SK-N-SH (cell line): ENCODE measurements at regions not wholly inside any gene's neighbourhood (a gene's known extent, or its start where the extent isn't known, plus 50 kb on each side); places are given as distances from the start of the nearest gene placed in this dataset.

Source experiments
- CTCF ChIA-PET: fragments of 300-600, 350-600 bp; formaldehyde crosslinking; extraction: SDS; loops from one replicate; lab custom pipeline; 2021; lab: Yijun Ruan, JAX
- POLR2A ChIA-PET: fragments of 350-600 bp; sonication (Branson Sonifier 250); formaldehyde crosslinking; extraction: SDS; loops from one replicate; lab custom pipeline; 2020; ENCODE audit warnings: antibody characterized with exemption, inconsistent platforms; lab: Yijun Ruan, JAX
- DNase-seq: peaks from one replicate; pipeline ENCODE4 v3.0.0; 2012
- H2AFZ ChIP-seq: fragments of 200-600 bp; sonication (generic); 2 replicates; pipeline ENCODE4 v1.8.1; 2016; ENCODE audit warnings: antibody characterized with exemption, mild to moderate bottlenecking, low read depth
- H3F3A ChIP-seq: fragments of 200-600 bp; sonication (generic); replicated peaks from 2 replicates; pipeline ENCODE3; 2016; ENCODE audit warnings: antibody characterized with exemption, mild to moderate bottlenecking; ENCODE audit not compliant: insufficient read depth
- H3K27ac ChIP-seq, 2 experiments: fragments of 200-500 bp in 1 of 2; fragments of 200-600 bp in 1 of 2; sonication (Bioruptor generic) in 1 of 2; sonication (generic), shearing (Covaris generic) in 1 of 2; 2 replicates each; pipeline versions ENCODE4 v1.5.1 to v1.6.1; 2014 to 2016; ENCODE audit warnings: low read depth in 2 of 2, inconsistent platforms in 1 of 2, low read length in 1 of 2, mild to moderate bottlenecking in 1 of 2, mixed read lengths in 1 of 2
- H3K27me3 ChIP-seq: fragments of 200-600 bp; sonication (generic), shearing (Covaris generic); 2 replicates; pipeline ENCODE4 v1.6.1; 2016; ENCODE audit warnings: mixed run types; ENCODE audit not compliant: insufficient read depth
- H3K36me3 ChIP-seq, 2 experiments: fragments of 200-500 bp in 1 of 2; fragments of 200-600 bp in 1 of 2; sonication (Bioruptor generic) in 1 of 2; sonication (generic) in 1 of 2; replicated peaks in 1 of 2; 2 replicates each; pipeline versions ENCODE3 to v1.5.1; 2014 to 2016; ENCODE audit warnings: low read length in 1 of 2, mild to moderate bottlenecking in 1 of 2; ENCODE audit not compliant: insufficient read depth in 2 of 2, control insufficient read depth in 1 of 2
- H3K4me1 ChIP-seq, 2 experiments: fragments of 200-500 bp in 1 of 2; fragments of 200-600 bp in 1 of 2; sonication (Bioruptor generic) in 1 of 2; sonication (generic), shearing (Covaris generic) in 1 of 2; 2 replicates each; pipeline versions ENCODE4 v1.5.1 to v1.6.1; 2014 to 2016; ENCODE audit warnings: low read depth in 1 of 2, low read length in 1 of 2, mixed run types in 1 of 2; ENCODE audit not compliant: insufficient read depth in 2 of 2, control insufficient read depth in 1 of 2
- H3K4me2 ChIP-seq: fragments of 200-600 bp; sonication (generic), shearing (Covaris generic); 2 replicates; pipeline ENCODE4 v1.6.1; 2017; ENCODE audit warnings: mixed run types
- H3K4me3 ChIP-seq, 2 experiments: fragments of 200-500 bp in 1 of 2; fragments of 200-600 bp in 1 of 2; sonication (Bioruptor generic) in 1 of 2; sonication (generic), shearing (Covaris generic) in 1 of 2; 2 replicates each; pipeline versions ENCODE4 v1.5.1 to v1.8.1; 2014 to 2016; ENCODE audit warnings: low read depth in 2 of 2, inconsistent platforms in 1 of 2, low read length in 1 of 2, mild to moderate bottlenecking in 1 of 2, mixed read lengths in 1 of 2, moderate library complexity in 1 of 2
- H3K79me2 ChIP-seq: fragments of 200-600 bp; sonication (generic); 2 replicates; pipeline ENCODE4 v1.8.1; 2017; ENCODE audit warnings: mild to moderate bottlenecking; ENCODE audit not compliant: insufficient read depth
- H3K9ac ChIP-seq: fragments of 200-600 bp; sonication (generic); 2 replicates; pipeline ENCODE4 v1.6.1; 2017; ENCODE audit warnings: mixed run types
- H3K9me2 ChIP-seq: fragments of 200-600 bp; sonication (generic); 2 replicates; pipeline ENCODE4 v1.6.1; 2017; ENCODE audit warnings: mixed run types
- H3K9me3 ChIP-seq: fragments of 200-600 bp; sonication (generic); 2 replicates; pipeline ENCODE4 v1.6.1; 2017; ENCODE audit warnings: mixed run types, mild to moderate bottlenecking, moderate library complexity
- H4K20me1 ChIP-seq: fragments of 200-600 bp; sonication (generic); 2 replicates; pipeline ENCODE4 v1.6.1; 2017; ENCODE audit warnings: mild to moderate bottlenecking, mixed run types; ENCODE audit not compliant: insufficient read depth
- CHD2 ChIP-seq: fragments of 150-350 bp; IDR thresholded peaks from 2 replicates; pipeline ENCODE4 v1.6.1; 2018; ENCODE audit warnings: low read length; ENCODE audit not compliant: partially characterized antibody
- CTCF ChIP-seq: fragments of 200-600 bp; sonication (generic); IDR thresholded peaks from 2 replicates; pipeline ENCODE4 v1.6.1; 2017; ENCODE audit warnings: antibody characterized with exemption, mild to moderate bottlenecking, moderate library complexity
- EP300 ChIP-seq, 2 experiments: IDR thresholded peaks; 2 replicates each; pipeline versions ENCODE4 v1.4.0 to v1.6.1; 2012; ENCODE audit warnings: borderline replicate concordance in 1 of 2, low read depth in 1 of 2, low read length in 1 of 2
- EZH2phosphoT487 ChIP-seq: fragments of 200-600 bp; sonication (generic); IDR thresholded peaks from 2 replicates; pipeline ENCODE4 v1.6.1; 2017; ENCODE audit warnings: low read depth, mixed run types, mild to moderate bottlenecking, antibody characterized with exemption, moderate library complexity, borderline replicate concordance
- FOSL2 ChIP-seq: IDR thresholded peaks from 2 replicates; pipeline ENCODE4 v1.4.0; 2012; ENCODE audit warnings: low read depth, mild to moderate bottlenecking, moderate library complexity, borderline replicate concordance
- FOXJ3 ChIP-seq: sonication (generic); formaldehyde crosslinking; IDR thresholded peaks from 2 replicates; pipeline ENCODE4 v1.5.1; 2020; ENCODE audit warnings: mild to moderate bottlenecking, missing genetic modification reagents
- GATA2 ChIP-seq: sonication (generic); formaldehyde crosslinking; IDR thresholded peaks from 2 replicates; pipeline ENCODE4 v1.5.0; 2020; ENCODE audit warnings: mild to moderate bottlenecking, missing genetic modification reagents
- IRF3 ChIP-seq: fragments of 150-350 bp; IDR thresholded peaks from 2 replicates; pipeline ENCODE4 v1.6.1; 2016; ENCODE audit warnings: mild to moderate bottlenecking, low read depth, low read length
- JUND ChIP-seq: IDR thresholded peaks from 2 replicates; pipeline ENCODE4 v1.4.0; 2012
- MXI1 ChIP-seq: IDR thresholded peaks from 2 replicates; pipeline ENCODE4 v1.6.1; 2012; ENCODE audit warnings: mild to moderate bottlenecking, low read depth, low read length, improper control_type of control experiment
- NFIC ChIP-seq: IDR thresholded peaks from 2 replicates; pipeline ENCODE4 v1.4.0; 2012; ENCODE audit warnings: borderline replicate concordance
- NRF1 ChIP-seq: IDR thresholded peaks from 2 replicates; pipeline ENCODE4 v1.6.1; 2012; ENCODE audit warnings: low read depth, mild to moderate bottlenecking, low read length
- RAD21 ChIP-seq: IDR thresholded peaks from 2 replicates; pipeline ENCODE4 v1.6.1; 2012; ENCODE audit warnings: mild to moderate bottlenecking, low read length
- RFX5 ChIP-seq: IDR thresholded peaks from 2 replicates; pipeline ENCODE4 v1.6.1; 2012; ENCODE audit warnings: mild to moderate bottlenecking, improper control_type of control experiment, low read length
- RXRA ChIP-seq: IDR thresholded peaks from 2 replicates; pipeline ENCODE4 v1.4.0; 2012; ENCODE audit warnings: low read depth, mild to moderate bottlenecking, borderline replicate concordance
- SIN3A ChIP-seq: IDR thresholded peaks from 2 replicates; pipeline ENCODE4 v1.6.1; 2012; ENCODE audit warnings: low read depth, mild to moderate bottlenecking, low read length, moderate library complexity, borderline replicate concordance
- SMC3 ChIP-seq: IDR thresholded peaks from 2 replicates; pipeline ENCODE4 v1.6.1; 2012; ENCODE audit warnings: low read depth, low read length, improper control_type of control experiment
- TEAD4 ChIP-seq: IDR thresholded peaks from 2 replicates; pipeline ENCODE4 v1.4.0; 2012; ENCODE audit warnings: mild to moderate bottlenecking, borderline replicate concordance; ENCODE audit not compliant: insufficient read depth
- USF2 ChIP-seq: fragments of 150-350 bp; IDR thresholded peaks from 2 replicates; pipeline ENCODE4 v1.6.1; 2017; ENCODE audit warnings: antibody characterized with exemption, low read length, low read depth, borderline replicate concordance
- WGBS: methylation state at CpG from one replicate; pipeline ENCODE4 v1.1.6; 2017; ENCODE audit warnings: low lambda C conversion rate; 5-methylcytosine and 5-hydroxymethylcytosine counted together
- TF ChIP-seq, protein P1 (sequence below): IDR thresholded peaks from 2 replicates; pipeline ENCODE4; 2012

DNA sequence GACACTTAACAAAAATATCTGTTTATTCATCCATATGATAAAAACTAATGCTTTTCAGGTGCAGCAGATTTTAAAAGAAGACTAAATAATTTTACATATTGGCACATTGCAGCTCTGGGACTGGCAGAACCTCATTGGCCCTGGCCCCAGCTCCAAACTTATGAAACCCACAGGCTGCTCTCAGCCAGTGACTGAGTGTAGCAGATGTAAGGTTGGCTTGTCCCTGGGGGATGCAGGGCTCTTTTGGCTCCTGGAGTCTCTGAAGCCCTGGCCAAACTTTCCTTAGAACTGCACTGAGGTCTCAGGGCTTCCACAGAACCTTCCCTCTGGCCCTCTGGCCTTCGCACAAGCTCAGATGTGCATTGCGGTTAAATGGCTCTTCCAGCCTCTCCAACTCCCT is 725.0 kb upstream of the SOX11 start:
- H3K36me3 ChIP-seq: no peaks in the 10 kb centered on the region
- no peak for DNase-seq
- no peak overlapping the region for H2AFZ ChIP-seq
- no peak for TF ChIP-seq RFX5
- TF ChIP-seq USF2: no peak
- TF ChIP-seq SMC3: no peak
- TF ChIP-seq IRF3: no peak
- TF ChIP-seq MXI1: no peak
- no peak for TF ChIP-seq GATA2 (CRISPR knock-in tag)
- TF ChIP-seq FOSL2: no peak
- TF ChIP-seq FOXJ3: no peak
- TF ChIP-seq RAD21: no peak
- no peak for TF ChIP-seq TEAD4
- TF ChIP-seq NRF1: no peak
- TF ChIP-seq EP300 (IDR thresholded peaks at IDR 0.05; ENCODE audit: borderline replicate concordance in 1 of 2, low read depth in 1 of 2, low read length in 1 of 2): no peak
- H3K79me2 ChIP-seq: no peaks in the 10 kb centered on the region
- H3K27me3 ChIP-seq: no peaks in the 10 kb centered on the region
- no peak overlapping the region for H3K27ac ChIP-seq
- H3K4me2 ChIP-seq: no peak overlapping the region
- POLR2A ChIA-PET: no interaction called here
- H3K4me1 ChIP-seq: no peaks in the 10 kb centered on the region; a peak in 2 of 4 replicates
- 76% methylated on average over 2 of the region's 2 CpGs for WGBS
- no peaks in the 10 kb centered on the region for H4K20me1 ChIP-seq
- H3F3A ChIP-seq: no peaks in the 10 kb centered on the region
- peaks cover 8% of the 10 kb centered on the region; the same call in 1 of the 2 replicates for H3K9me3 ChIP-seq
- H3K9ac ChIP-seq: no peak overlapping the region
- CTCF ChIA-PET: interaction anchor here (0.7 kb wide), 1 partner anchor 19 kb away, joined by 3 read pairs; no protein-coding TSS in a partner anchor
- no peak overlapping the region for H3K4me3 ChIP-seq
- no peaks in the 10 kb centered on the region for H3K9me2 ChIP-seq

- Histone ChIP-seq H3K4me3 (no peak overlapping the region), H3K9me3 (no peaks in the 10 kb centered on the region), H2AFZ (no peak overlapping the region), H3K9me2 (no peaks in the 10 kb centered on the region), H3K4me1 (no peaks in the 10 kb centered on the region), H3K79me2 (no peaks in the 10 kb centered on the region), H3K9ac (no peak overlapping the region), H3K4me2 (no peak overlapping the region), H4K20me1 (no peaks in the 10 kb centered on the region), H3F3A (no peaks in the 10 kb centered on the region), H3K27ac (no peak overlapping the region), H3K36me3 (no peaks in the 10 kb centered on the region), H3K27me3 (no peaks in the 10 kb centered on the region)
- no peak for DNase-seq
- TF ChIP-seq, protein P1, sequence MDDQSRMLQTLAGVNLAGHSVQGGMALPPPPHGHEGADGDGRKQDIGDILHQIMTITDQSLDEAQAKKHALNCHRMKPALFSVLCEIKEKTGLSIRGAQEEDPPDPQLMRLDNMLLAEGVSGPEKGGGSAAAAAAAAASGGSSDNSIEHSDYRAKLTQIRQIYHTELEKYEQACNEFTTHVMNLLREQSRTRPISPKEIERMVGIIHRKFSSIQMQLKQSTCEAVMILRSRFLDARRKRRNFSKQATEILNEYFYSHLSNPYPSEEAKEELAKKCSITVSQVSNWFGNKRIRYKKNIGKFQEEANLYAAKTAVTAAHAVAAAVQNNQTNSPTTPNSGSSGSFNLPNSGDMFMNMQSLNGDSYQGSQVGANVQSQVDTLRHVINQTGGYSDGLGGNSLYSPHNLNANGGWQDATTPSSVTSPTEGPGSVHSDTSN: no peak
- no peak for TF ChIP-seq NFIC
- no peak for TF ChIP-seq SMC3
- TF ChIP-seq CHD2: no peak
- no peak for TF ChIP-seq EP300 (IDR thresholded peaks at IDR 0.05; ENCODE audit: borderline replicate concordance in 1 of 2, low read depth in 1 of 2, low read length in 1 of 2)
- TF ChIP-seq EZH2phosphoT487: no peak
- TF ChIP-seq RXRA: no peak
- no peak for TF ChIP-seq JUND
- no peak for TF ChIP-seq CTCF
- no peak for TF ChIP-seq TEAD4
- no peak for TF ChIP-seq NRF1
- no peak for TF ChIP-seq SIN3A
- 31% methylated on average over 5 of the region's 5 CpGs for WGBS
- CTCF ChIA-PET: interaction anchor here (1.2 to 1.3 kb wide), 2 partner anchors 10 to 12 kb away, joined by 3 to 4 read pairs; no protein-coding TSS in a partner anchor
- POLR2A ChIA-PET: no interaction called here
Observed at GRCh38 chr2:4972472-4972871, 719.7 kb upstream of the SOX11 start.
